PC-3 (cell line): ENCODE measurements at regions not wholly inside any gene's neighbourhood (a gene's known extent, or its start where the extent isn't known, plus 50 kb on each side); places are given as distances from the start of the nearest gene placed in this dataset.

Experiments used
- CTCF ChIP-seq: fragments of 300-600 bp; sonication (generic); conservative IDR thresholded peaks from 2 replicates; pipeline ENCODE4 v1.5.1; 2017; ENCODE audit warnings: antibody characterized with exemption, low read depth, mild to moderate bottlenecking, low read length
- EZH2 ChIP-seq: fragments of 300-600 bp; sonication (generic); IDR thresholded peaks from one replicate; pipeline ENCODE4 v1.6.1; 2017; ENCODE audit warnings: antibody characterized with exemption, mild to moderate bottlenecking, low read length; ENCODE audit not compliant: unreplicated experiment

- TF ChIP-seq CTCF = no peak
- TF ChIP-seq EZH2 = no peak
Observed at GRCh38 chr1:90139837-90140236, 144.9 kb downstream of the ZNF326 start.
